Liver (tissue), 3 donors: ENCODE measurements at regions not wholly inside any gene's neighbourhood (a gene's known extent, or its start where the extent isn't known, plus 50 kb on each side); places are given as distances from the start of the nearest gene placed in this dataset.

Source experiments
- ATF3 ChIP-seq: IDR thresholded peaks from 2 replicates; pipeline ENCODE4 v1.6.1; 2016; ENCODE audit warnings: antibody characterized with exemption
- CTCF ChIP-seq: fragments of 150-350 bp; IDR thresholded peaks from 2 replicates; pipeline ENCODE4 v1.5.1; 2017; ENCODE audit warnings: improper control_type of control experiment, low read depth, low read length; ENCODE audit not compliant: missing input control
- GABPA ChIP-seq, 2 donors: IDR thresholded peaks in 1 of 2; conservative IDR thresholded peaks in 1 of 2; 2 replicates each; pipeline ENCODE4 v1.6.1; 2016; ENCODE audit warnings: antibody characterized with exemption in 2 of 2, mild to moderate bottlenecking in 1 of 2, moderate library complexity in 1 of 2
- HNF4A ChIP-seq, 2 donors: conservative IDR thresholded peaks; 2 replicates each; pipeline ENCODE4 v1.6.1; 2016; ENCODE audit warnings: antibody characterized with exemption in 2 of 2, mild to moderate bottlenecking in 2 of 2
- MAX ChIP-seq: IDR thresholded peaks from 2 replicates; pipeline ENCODE4 v1.6.1; 2016; ENCODE audit warnings: antibody characterized with exemption
- RAD21 ChIP-seq, 2 donors: IDR thresholded peaks; 2 replicates each; pipeline ENCODE4 v1.6.1; 2016; ENCODE audit warnings: antibody characterized with exemption in 2 of 2, mild to moderate bottlenecking in 2 of 2
- REST ChIP-seq: IDR thresholded peaks from 2 replicates; pipeline ENCODE4 v1.6.1; 2016; ENCODE audit warnings: antibody characterized with exemption, mild to moderate bottlenecking
- RXRA ChIP-seq, 2 donors: IDR thresholded peaks; 2 replicates each; pipeline ENCODE4 v1.6.1; 2017 to 2018; ENCODE audit warnings: antibody characterized with exemption in 2 of 2, mild to moderate bottlenecking in 1 of 2
- SP1 ChIP-seq: IDR thresholded peaks from 2 replicates; pipeline ENCODE4 v1.6.1; 2018; ENCODE audit warnings: antibody characterized with exemption, mild to moderate bottlenecking
- TAF1 ChIP-seq: conservative IDR thresholded peaks from 2 replicates; pipeline ENCODE4 v1.6.1; 2016; ENCODE audit warnings: antibody characterized with exemption, mild to moderate bottlenecking
- YY1 ChIP-seq: IDR thresholded peaks from 2 replicates; pipeline ENCODE4 v1.6.1; 2016; ENCODE audit warnings: antibody characterized with exemption, mild to moderate bottlenecking
- donor health status: healthy.
- donor health status: healthy.

DNA sequence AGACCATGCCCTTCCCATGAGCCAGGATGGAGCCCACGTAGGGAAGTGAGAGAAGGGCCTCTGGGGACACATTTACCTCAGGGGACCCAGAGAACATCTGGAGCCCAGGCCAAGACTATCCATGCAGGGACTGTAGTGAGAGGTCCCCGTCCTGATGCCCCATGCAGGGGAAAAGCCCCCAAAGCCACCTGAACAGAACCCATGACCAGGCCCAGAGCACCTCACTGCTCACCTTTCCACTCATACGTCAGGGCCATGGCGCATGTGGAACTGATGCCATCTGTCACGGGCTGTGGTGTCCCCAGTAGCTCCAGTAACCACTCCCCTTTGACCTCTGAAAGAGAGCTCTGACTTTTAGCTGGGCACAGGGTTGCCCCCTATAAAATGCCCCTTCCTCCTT lies 106.5 kb upstream of the TEX51 start:
- TF ChIP-seq CTCF (no peak), TAF1 (no peak), REST (no peak), MAX (no peak), RAD21 (IDR thresholded peaks at IDR 0.05) (no peak), GABPA (IDR thresholded peaks at IDR 0.05 in 1 of 2, conservative IDR thresholded peaks at IDR 0.05 in 1 of 2) (no peak), SP1 (no peak), RXRA (IDR thresholded peaks at IDR 0.05) (no peak), YY1 (no peak), HNF4A (conservative IDR thresholded peaks at IDR 0.05) (no peak), ATF3 (no peak)
